ENCODE measurements at regions not wholly inside any gene's neighbourhood (a gene's known extent, or its start where the extent isn't known, plus 50 kb on each side); places are given as distances from the start of the nearest gene placed in this dataset.

- no peak for TF ChIP-seq POLR2A (IDR thresholded peaks at IDR 0.05; ENCODE audit: low read length)
- TF ChIP-seq GATA1 (IDR thresholded peaks at IDR 0.05; ENCODE audit: low read depth, low read length), result no peak
These were observed 135.0 kb upstream of the ACKR3 start for GRCh38 chr2:236434593-236434992.
